Epithelial cell of proximal tubule (primary cell): ENCODE measurements at regions not wholly inside any gene's neighbourhood (a gene's known extent, or its start where the extent isn't known, plus 50 kb on each side); places are given as distances from the start of the nearest gene placed in this dataset.

Experiments
- DNase-seq: peaks from one replicate; pipeline ENCODE4 v3.0.0-alpha.2; 2011; ENCODE audit warnings: low read depth
- H3K4me3 ChIP-seq: 2 replicates; pipeline ENCODE4 v1.5.1; 2011; ENCODE audit warnings: low read depth, mild to moderate bottlenecking, low read length
- TF ChIP-seq, protein P1 (sequence below): conservative IDR thresholded peaks from 2 replicates; pipeline ENCODE4 v1.5.1; 2012; ENCODE audit warnings: low read depth, mild to moderate bottlenecking, low read length

- TF ChIP-seq, protein P1, sequence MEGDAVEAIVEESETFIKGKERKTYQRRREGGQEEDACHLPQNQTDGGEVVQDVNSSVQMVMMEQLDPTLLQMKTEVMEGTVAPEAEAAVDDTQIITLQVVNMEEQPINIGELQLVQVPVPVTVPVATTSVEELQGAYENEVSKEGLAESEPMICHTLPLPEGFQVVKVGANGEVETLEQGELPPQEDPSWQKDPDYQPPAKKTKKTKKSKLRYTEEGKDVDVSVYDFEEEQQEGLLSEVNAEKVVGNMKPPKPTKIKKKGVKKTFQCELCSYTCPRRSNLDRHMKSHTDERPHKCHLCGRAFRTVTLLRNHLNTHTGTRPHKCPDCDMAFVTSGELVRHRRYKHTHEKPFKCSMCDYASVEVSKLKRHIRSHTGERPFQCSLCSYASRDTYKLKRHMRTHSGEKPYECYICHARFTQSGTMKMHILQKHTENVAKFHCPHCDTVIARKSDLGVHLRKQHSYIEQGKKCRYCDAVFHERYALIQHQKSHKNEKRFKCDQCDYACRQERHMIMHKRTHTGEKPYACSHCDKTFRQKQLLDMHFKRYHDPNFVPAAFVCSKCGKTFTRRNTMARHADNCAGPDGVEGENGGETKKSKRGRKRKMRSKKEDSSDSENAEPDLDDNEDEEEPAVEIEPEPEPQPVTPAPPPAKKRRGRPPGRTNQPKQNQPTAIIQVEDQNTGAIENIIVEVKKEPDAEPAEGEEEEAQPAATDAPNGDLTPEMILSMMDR = no peak
- H3K4me3 ChIP-seq = no peak overlapping the region
- no peak for DNase-seq
Observed at GRCh38 chr5:173772384-173773059, 115.6 kb upstream of the CPEB4 start.

GRCh38 chr5:173774271-173774761 lies 113.8 kb upstream of the CPEB4 start:
- TF ChIP-seq, protein P1 = no peak
- DNase-seq = no peak

DNA sequence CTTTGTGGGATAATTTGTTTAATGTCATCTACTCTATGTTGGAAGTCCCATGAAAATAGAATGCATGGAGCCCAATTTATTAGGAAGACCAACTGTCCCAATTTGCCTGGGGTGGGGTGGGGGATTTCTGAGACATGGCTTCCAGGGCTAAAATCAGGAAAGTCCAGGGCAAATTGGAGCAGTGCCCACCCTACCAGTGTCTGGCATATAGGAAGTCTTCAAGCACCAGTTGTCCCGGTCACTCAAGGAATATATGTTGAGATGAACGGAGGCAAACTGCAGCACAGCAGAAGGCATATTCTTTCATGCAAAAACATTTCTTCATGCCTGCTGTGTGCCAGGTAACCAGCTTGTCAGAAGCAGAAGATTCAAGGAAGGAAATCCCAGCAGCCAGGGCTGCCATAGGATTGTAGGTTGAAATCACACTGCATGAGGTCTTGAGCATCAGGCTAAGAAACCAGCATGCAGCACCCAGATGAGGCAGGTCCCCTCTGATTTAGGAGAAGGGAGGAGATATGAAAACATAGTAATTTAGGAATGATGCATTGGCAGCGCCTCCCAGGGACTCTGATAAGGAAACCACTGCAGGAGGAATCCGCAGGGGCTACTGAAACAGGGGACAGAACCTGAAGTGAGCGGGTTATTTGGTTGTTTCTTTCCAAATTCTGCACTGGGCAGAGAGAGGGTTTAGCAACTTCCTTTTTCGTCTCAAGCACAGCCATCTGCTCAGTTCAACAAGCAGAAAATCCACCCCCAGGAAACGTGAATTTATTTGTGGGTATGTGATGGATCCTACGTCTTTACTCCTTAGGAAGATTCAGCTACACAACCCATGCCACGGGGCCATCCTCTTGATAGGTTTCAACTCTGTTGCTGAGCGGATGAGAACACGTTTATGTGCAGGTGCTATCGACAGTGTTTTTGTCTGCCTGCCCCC lies 112.6 kb upstream of the CPEB4 start:
- no peak for DNase-seq
- TF ChIP-seq, protein P1 = no peak
- H3K4me3 ChIP-seq = no peak overlapping the region

More at GRCh38 chr5:173774271-173774761, 113.8 kb upstream of the CPEB4 start:
- H3K4me3 ChIP-seq = no peak overlapping the region

DNA sequence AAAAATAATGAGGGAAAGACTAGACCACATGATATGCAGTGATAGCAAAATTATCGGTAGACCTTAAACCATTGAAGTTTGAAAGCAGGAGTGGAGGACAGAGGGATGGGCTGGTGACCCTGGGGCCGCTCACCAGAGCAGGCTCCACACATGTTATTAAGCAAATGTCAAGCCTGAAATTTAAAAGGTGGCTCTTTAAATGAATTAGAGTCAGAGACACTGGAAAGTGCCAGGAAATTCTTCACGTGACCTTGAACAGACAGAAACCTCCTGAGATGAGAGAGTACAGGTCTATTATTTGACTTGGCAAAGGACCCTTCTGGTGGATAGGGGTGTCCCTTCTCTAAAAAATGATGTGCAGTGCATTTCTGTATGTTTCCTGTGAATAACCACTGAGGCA lies 111.0 kb upstream of the CPEB4 start:
- TF ChIP-seq, protein P1 = no peak
- DNase-seq = no peak
- no peak overlapping the region for H3K4me3 ChIP-seq

GRCh38 chr5:173777674-173778073 lies 110.5 kb upstream of the CPEB4 start:
- H3K4me3 ChIP-seq = no peak overlapping the region
- TF ChIP-seq, protein P1 = no peak

GRCh38 chr5:173778152-173778782 lies 109.9 kb upstream of the CPEB4 start:
- no peak overlapping the region for H3K4me3 ChIP-seq
- TF ChIP-seq, protein P1 = no peak
- no peak for DNase-seq

More at GRCh38 chr5:173777674-173778073, 110.5 kb upstream of the CPEB4 start:
- no peak for DNase-seq
